OCI-LY1 (cell line): ENCODE measurements at regions not wholly inside any gene's neighbourhood (a gene's known extent, or its start where the extent isn't known, plus 50 kb on each side); places are given as distances from the start of the nearest gene placed in this dataset.

Experiments used
- EZH2 ChIP-seq: fragments of 200-600 bp; sonication (generic), shearing (Covaris generic); IDR thresholded peaks from 2 replicates; pipeline ENCODE4 v1.8.0; 2017; ENCODE audit warnings: borderline replicate concordance, mixed run types, mild to moderate bottlenecking, antibody characterized with exemption, low read length, moderate library complexity, mixed read lengths
- TF ChIP-seq, protein P1 (sequence below): fragments of 200-600 bp; sonication (generic), shearing (Covaris generic); IDR thresholded peaks from 2 replicates; pipeline ENCODE4 v1.5.1; 2017; ENCODE audit warnings: mild to moderate bottlenecking, antibody characterized with exemption, low read length, moderate library complexity, mixed read lengths

DNA sequence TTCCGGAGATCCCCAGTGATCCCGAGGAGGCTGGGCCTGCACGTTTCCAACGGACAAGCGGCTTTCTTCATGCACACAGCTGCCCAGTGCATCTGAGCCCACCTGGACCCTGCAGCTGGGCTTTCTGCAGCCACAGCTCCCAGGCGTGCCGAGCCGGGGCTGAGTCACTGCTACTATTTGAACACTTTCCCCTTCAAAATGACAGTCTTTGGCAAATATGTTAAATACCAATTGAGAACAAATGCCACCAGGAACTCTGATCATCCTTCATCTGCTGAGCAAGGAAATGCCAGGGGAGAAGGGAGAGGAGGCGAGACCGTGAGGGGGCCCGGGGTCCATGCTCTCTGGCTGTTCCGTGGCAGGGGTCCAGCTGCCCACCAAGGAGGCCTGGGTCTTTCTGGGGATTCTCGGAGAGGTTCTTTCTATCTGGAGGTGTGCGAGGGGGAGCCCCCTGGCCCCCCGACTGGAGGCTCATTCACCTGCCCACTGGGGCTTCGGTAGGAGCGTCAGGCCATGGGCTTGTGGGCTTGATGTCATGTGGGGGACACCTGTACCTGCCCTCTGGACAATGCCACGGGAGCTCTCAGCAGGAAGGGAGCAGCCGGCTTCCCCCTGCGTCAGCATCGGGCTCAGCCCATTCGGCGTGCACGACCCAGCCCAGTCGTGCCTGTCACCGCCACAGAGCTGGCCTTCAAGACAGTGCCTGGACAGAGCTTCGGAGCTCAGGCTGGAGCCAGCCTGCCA, 159.6 kb downstream of the CTTN start:
- TF ChIP-seq EZH2: no peak
- TF ChIP-seq, protein P1, sequence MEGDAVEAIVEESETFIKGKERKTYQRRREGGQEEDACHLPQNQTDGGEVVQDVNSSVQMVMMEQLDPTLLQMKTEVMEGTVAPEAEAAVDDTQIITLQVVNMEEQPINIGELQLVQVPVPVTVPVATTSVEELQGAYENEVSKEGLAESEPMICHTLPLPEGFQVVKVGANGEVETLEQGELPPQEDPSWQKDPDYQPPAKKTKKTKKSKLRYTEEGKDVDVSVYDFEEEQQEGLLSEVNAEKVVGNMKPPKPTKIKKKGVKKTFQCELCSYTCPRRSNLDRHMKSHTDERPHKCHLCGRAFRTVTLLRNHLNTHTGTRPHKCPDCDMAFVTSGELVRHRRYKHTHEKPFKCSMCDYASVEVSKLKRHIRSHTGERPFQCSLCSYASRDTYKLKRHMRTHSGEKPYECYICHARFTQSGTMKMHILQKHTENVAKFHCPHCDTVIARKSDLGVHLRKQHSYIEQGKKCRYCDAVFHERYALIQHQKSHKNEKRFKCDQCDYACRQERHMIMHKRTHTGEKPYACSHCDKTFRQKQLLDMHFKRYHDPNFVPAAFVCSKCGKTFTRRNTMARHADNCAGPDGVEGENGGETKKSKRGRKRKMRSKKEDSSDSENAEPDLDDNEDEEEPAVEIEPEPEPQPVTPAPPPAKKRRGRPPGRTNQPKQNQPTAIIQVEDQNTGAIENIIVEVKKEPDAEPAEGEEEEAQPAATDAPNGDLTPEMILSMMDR: no peak
